ENCODE measurements at regions not wholly inside any gene's neighbourhood (a gene's known extent, or its start where the extent isn't known, plus 50 kb on each side); places are given as distances from the start of the nearest gene placed in this dataset.

GRCh38 chr12:91384806-91385205 is 202.2 kb upstream of the DCN start:
- TF ChIP-seq CTCF (IDR thresholded peaks at IDR 0.05) (no peak), POLR2A (IDR thresholded peaks at IDR 0.05) (no peak)

All from uterus (tissue), 2 donors.